22Rv1 (cell line): ENCODE measurements at regions not wholly inside any gene's neighbourhood (a gene's known extent, or its start where the extent isn't known, plus 50 kb on each side); places are given as distances from the start of the nearest gene placed in this dataset.
A peak's percentile ranks its signal among the peaks of the same experiment; 100 is the strongest.

ENCODE experiments used
- H3K27ac ChIP-seq: fragments of 450-650 bp; 2 replicates; pipeline ENCODE4 v1.5.1; 2017
- CTCF ChIP-seq: fragments of 450-650 bp; IDR thresholded peaks from 2 replicates; pipeline ENCODE4 v1.5.1; 2017; ENCODE audit warnings: mild to moderate bottlenecking
- ZFX ChIP-seq: fragments of 450-650 bp; IDR thresholded peaks from 2 replicates; pipeline ENCODE4 v1.6.1; 2017; ENCODE audit warnings: antibody characterized with exemption, borderline replicate concordance

GRCh38 chr7:123401295-123401694 is 133.1 kb downstream of the IQUB start:
- TF ChIP-seq ZFX = no peak
- no peak for TF ChIP-seq CTCF

GRCh38 chr7:123400196-123400595 is 134.2 kb downstream of the IQUB start:
- no peak for TF ChIP-seq ZFX
- peak overlapping the region; percentile 90 for H3K27ac ChIP-seq

More at GRCh38 chr7:123401295-123401694, 133.1 kb downstream of the IQUB start:
- peak overlapping the region; percentile 90 for H3K27ac ChIP-seq

GRCh38 chr7:123398921-123399320 is 135.5 kb downstream of the IQUB start:
- TF ChIP-seq CTCF = no peak
- no peak for TF ChIP-seq ZFX
- peak overlapping the region; percentile 90 for H3K27ac ChIP-seq

GRCh38 chr7:123397746-123398338 is 136.6 kb downstream of the IQUB start:
- H3K27ac ChIP-seq = peak overlapping the region; percentile 90

GRCh38 chr7:123393623-123394022 is 140.8 kb downstream of the IQUB start:
- TF ChIP-seq CTCF (no peak), ZFX (no peak)

More at GRCh38 chr7:123397746-123398338, 136.6 kb downstream of the IQUB start:
- TF ChIP-seq ZFX (no peak), CTCF (no peak)

GRCh38 chr7:123372368-123372767 is 162.0 kb downstream of the IQUB start:
- no peak for TF ChIP-seq CTCF
- no peak for TF ChIP-seq ZFX
- H3K27ac ChIP-seq = no peak overlapping the region

More at GRCh38 chr7:123393623-123394022, 140.8 kb downstream of the IQUB start:
- H3K27ac ChIP-seq = no peak overlapping the region

GRCh38 chr7:123367484-123368122 is 166.8 kb downstream of the IQUB start:
- peak; percentile 98 for TF ChIP-seq CTCF
- no peak for TF ChIP-seq ZFX
- H3K27ac ChIP-seq = no peak overlapping the region
